NCI-H187 treated with DMSO at 0.1 percent for 48 hours (cell line): ENCODE measurements at regions not wholly inside any gene's neighbourhood (a gene's known extent, or its start where the extent isn't known, plus 50 kb on each side); places are given as distances from the start of the nearest gene placed in this dataset.

Source experiments
- DNase-seq: peaks from one replicate; lab custom pipeline; 2025; lab: John Stamatoyannopoulos, UW

- no peak for DNase-seq
Measured at GRCh38 chr16:9302072-9302471, 210.6 kb downstream of the HAPSTR1 start.

GRCh38 chr16:9306753-9307152 is 215.3 kb downstream of the HAPSTR1 start:
- DNase-seq = no peak

- DNase-seq = no peak
Measured at GRCh38 chr16:9307446-9307845, 216.0 kb downstream of the HAPSTR1 start.

GRCh38 chr16:9308356-9308801 is 216.9 kb downstream of the HAPSTR1 start:
- DNase-seq = no peak

- DNase-seq = no peak
Measured at GRCh38 chr16:9308850-9309249, 217.4 kb downstream of the HAPSTR1 start.

GRCh38 chr16:9309844-9310243 is 218.4 kb downstream of the HAPSTR1 start:
- no peak for DNase-seq

- DNase-seq = no peak
Measured at GRCh38 chr16:9311303-9311954, 220.0 kb downstream of the HAPSTR1 start.

GRCh38 chr16:9316008-9316407 is 224.6 kb downstream of the HAPSTR1 start:
- DNase-seq = no peak

GRCh38 chr16:9316615-9317014 is 225.2 kb downstream of the HAPSTR1 start:
- no peak for DNase-seq

- no peak for DNase-seq
Measured at GRCh38 chr16:9318764-9319163, 227.3 kb downstream of the HAPSTR1 start.

GRCh38 chr16:9322769-9323168 is 231.3 kb downstream of the HAPSTR1 start:
- no peak for DNase-seq

- no peak for DNase-seq
Measured at GRCh38 chr16:9323170-9323569, 231.7 kb downstream of the HAPSTR1 start.

GRCh38 chr16:9327253-9327652 is 235.8 kb downstream of the HAPSTR1 start:
- no peak for DNase-seq

- no peak for DNase-seq
Measured at GRCh38 chr16:9328411-9328810, 237.0 kb downstream of the HAPSTR1 start.

- no peak for DNase-seq
Measured at GRCh38 chr16:9330095-9330494, 238.7 kb downstream of the HAPSTR1 start.

GRCh38 chr16:9331503-9331902 is 240.1 kb downstream of the HAPSTR1 start:
- DNase-seq = no peak

GRCh38 chr16:9332574-9333148 is 241.2 kb downstream of the HAPSTR1 start:
- no peak for DNase-seq

GRCh38 chr16:9333469-9333868 is 242.0 kb downstream of the HAPSTR1 start:
- DNase-seq = no peak

GRCh38 chr16:9334103-9334502 is 242.7 kb downstream of the HAPSTR1 start:
- DNase-seq = no peak

GRCh38 chr16:9337308-9338032 is 246.0 kb downstream of the HAPSTR1 start:
- no peak for DNase-seq

GRCh38 chr16:9338068-9338467 is 246.6 kb downstream of the HAPSTR1 start:
- DNase-seq = no peak

GRCh38 chr16:9338510-9338909 is 247.1 kb downstream of the HAPSTR1 start:
- DNase-seq = no peak

GRCh38 chr16:9340526-9341256 is 249.2 kb downstream of the HAPSTR1 start:
- no peak for DNase-seq
